Panc1 (cell line): ENCODE measurements at regions not wholly inside any gene's neighbourhood (a gene's known extent, or its start where the extent isn't known, plus 50 kb on each side); places are given as distances from the start of the nearest gene placed in this dataset.

Source experiments
- ATAC-seq: fragments of 200-7000 bp; cut with Tn5 transposase; 2 replicates; pipeline ENCODE4 v1.9.1; 2020; ENCODE audit warnings: mild to moderate bottlenecking, moderate library complexity
- BruUV-seq: library from RNA; stranded (reverse); fragments of 400-500 nt; replicated peaks from 2 replicates; lab custom pipeline; 2021; lab: Mats Ljungman, UMichigan
- CTCF ChIA-PET: fragments of 300-600 bp; sonication (Branson Sonifier 250); formaldehyde crosslinking; loops from one replicate; lab custom pipeline; 2022; ENCODE audit warnings: antibody characterized with exemption; lab: Charles Lee
- POLR2A ChIA-PET: fragments of 300-600 bp; sonication (Branson Sonifier 250); formaldehyde crosslinking; loops from one replicate; lab custom pipeline; 2022; ENCODE audit warnings: antibody characterized with exemption; lab: Charles Lee
- DNase-seq: peaks from one replicate; pipeline ENCODE4 v3.0.0-alpha.2; 2010; ENCODE audit warnings: low read depth, low spot score
- H3K27ac ChIP-seq: 2 replicates; pipeline ENCODE4 v1.5.1; 2011; ENCODE audit warnings: mild to moderate bottlenecking, low read length, inconsistent platforms
- H3K27me3 ChIP-seq: fragments of 200-500 bp; sonication (Bioruptor generic); 2 replicates; pipeline ENCODE4 v1.6.0; 2014; ENCODE audit warnings: low read length, inconsistent platforms; ENCODE audit not compliant: control insufficient read depth, insufficient read depth
- H3K36me3 ChIP-seq: fragments of 200-500 bp; sonication (Bioruptor generic); 2 replicates; pipeline ENCODE4 v1.5.1; 2014; ENCODE audit warnings: inconsistent platforms, mild to moderate bottlenecking, low read length, moderate library complexity; ENCODE audit not compliant: control insufficient read depth, insufficient read depth
- H3K4me1 ChIP-seq: 2 replicates; pipeline ENCODE4 v1.5.1; 2011; ENCODE audit warnings: inconsistent platforms, mild to moderate bottlenecking, low read length, moderate library complexity; ENCODE audit not compliant: control insufficient read depth, insufficient read depth
- H3K4me3 ChIP-seq, 2 experiments: 2 replicates each; pipeline ENCODE4 v1.5.1; 2011 to 2012; ENCODE audit warnings: low read depth in 2 of 2, low read length in 2 of 2, mild to moderate bottlenecking in 2 of 2, inconsistent platforms in 1 of 2, moderate library complexity in 1 of 2
- H3K9me3 ChIP-seq: fragments of 200-500 bp; sonication (Bioruptor generic); 2 replicates; pipeline ENCODE4 v1.5.1; 2014; ENCODE audit warnings: low read depth, mild to moderate bottlenecking, inconsistent platforms, low read length, moderate library complexity; ENCODE audit not compliant: control insufficient read depth, insufficient read depth
- POLR2AphosphoS5 ChIP-seq: IDR thresholded peaks from 2 replicates; pipeline ENCODE4 v1.6.1; 2012; ENCODE audit warnings: mild to moderate bottlenecking, low read depth, low read length, moderate library complexity
- SIN3A ChIP-seq: IDR thresholded peaks from 2 replicates; pipeline ENCODE4 v1.6.1; 2012; ENCODE audit warnings: low read depth, mild to moderate bottlenecking, low read length, moderate library complexity, borderline replicate concordance; ENCODE audit not compliant: insufficient read depth
- TCF7L2 ChIP-seq: IDR thresholded peaks from 2 replicates; pipeline ENCODE4 v1.6.1; 2011; ENCODE audit warnings: mild to moderate bottlenecking, low read depth, low read length, inconsistent platforms
- in situ Hi-C: cut with HindIII; loops from 2 replicates; pipeline ENCODE4 v1.10.0; 2016; ENCODE audit warnings: low sequenced_read_pairs, low pct_unique_long_range_greater_than_20kb
- intact Hi-C: fragments of 100-400 bp; cut with micrococcal nuclease; formaldehyde crosslinking; loops from one replicate; pipeline ENCODE4 v1.10.0; 2022; ENCODE audit not compliant: unreplicated experiment
- TF ChIP-seq, protein P1 (sequence below), 2 experiments: IDR thresholded peaks; 2 replicates each; pipeline ENCODE4 v1.6.1; 2011 to 2012; ENCODE audit warnings: low read depth in 2 of 2, control low read depth in 1 of 2, low read length in 1 of 2, mild to moderate bottlenecking in 1 of 2, moderate library complexity in 1 of 2; ENCODE audit not compliant: insufficient read depth in 1 of 2
- TF ChIP-seq, protein P2 (sequence below): fragments of 450-650 bp; IDR thresholded peaks from 2 replicates; pipeline ENCODE4 v1.5.1; 2017; ENCODE audit warnings: mild to moderate bottlenecking

DNA sequence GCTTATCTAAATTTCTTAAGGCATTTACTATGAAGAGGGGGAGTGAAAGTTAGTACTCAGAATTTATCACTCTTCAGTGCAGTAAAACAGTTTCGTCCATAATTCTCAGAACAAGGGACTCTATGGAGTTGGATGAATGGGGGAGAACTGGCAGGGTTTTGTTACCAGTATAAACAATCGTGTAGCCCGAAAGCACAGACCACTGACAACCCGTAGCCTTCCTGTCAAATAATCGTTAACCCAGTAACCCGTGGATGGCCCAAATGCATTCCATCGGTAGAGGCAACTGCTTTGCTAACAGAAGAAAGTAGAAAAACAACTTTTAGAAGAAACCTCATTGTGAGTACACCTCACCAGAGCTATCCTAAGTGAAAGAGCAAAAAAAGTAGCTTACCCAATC is 583.9 kb downstream of the NXPH1 start:
- CTCF ChIA-PET = no interaction called here
- Histone ChIP-seq H3K4me1 (no peaks in the 10 kb centered on the region), H3K4me3 (no peak overlapping the region), H3K36me3 (no peaks in the 10 kb centered on the region), H3K9me3 (no peaks in the 10 kb centered on the region; the same call in 1 of the 2 replicates), H3K27ac (no peak overlapping the region), H3K27me3 (no peaks in the 10 kb centered on the region)
- intact Hi-C loops (no loop called here), in situ Hi-C loops (no loop called here)
- DNase-seq (no peak), ATAC-seq (no peak)
- no TSS peak for BruUV-seq
- TF ChIP-seq, protein P1, sequence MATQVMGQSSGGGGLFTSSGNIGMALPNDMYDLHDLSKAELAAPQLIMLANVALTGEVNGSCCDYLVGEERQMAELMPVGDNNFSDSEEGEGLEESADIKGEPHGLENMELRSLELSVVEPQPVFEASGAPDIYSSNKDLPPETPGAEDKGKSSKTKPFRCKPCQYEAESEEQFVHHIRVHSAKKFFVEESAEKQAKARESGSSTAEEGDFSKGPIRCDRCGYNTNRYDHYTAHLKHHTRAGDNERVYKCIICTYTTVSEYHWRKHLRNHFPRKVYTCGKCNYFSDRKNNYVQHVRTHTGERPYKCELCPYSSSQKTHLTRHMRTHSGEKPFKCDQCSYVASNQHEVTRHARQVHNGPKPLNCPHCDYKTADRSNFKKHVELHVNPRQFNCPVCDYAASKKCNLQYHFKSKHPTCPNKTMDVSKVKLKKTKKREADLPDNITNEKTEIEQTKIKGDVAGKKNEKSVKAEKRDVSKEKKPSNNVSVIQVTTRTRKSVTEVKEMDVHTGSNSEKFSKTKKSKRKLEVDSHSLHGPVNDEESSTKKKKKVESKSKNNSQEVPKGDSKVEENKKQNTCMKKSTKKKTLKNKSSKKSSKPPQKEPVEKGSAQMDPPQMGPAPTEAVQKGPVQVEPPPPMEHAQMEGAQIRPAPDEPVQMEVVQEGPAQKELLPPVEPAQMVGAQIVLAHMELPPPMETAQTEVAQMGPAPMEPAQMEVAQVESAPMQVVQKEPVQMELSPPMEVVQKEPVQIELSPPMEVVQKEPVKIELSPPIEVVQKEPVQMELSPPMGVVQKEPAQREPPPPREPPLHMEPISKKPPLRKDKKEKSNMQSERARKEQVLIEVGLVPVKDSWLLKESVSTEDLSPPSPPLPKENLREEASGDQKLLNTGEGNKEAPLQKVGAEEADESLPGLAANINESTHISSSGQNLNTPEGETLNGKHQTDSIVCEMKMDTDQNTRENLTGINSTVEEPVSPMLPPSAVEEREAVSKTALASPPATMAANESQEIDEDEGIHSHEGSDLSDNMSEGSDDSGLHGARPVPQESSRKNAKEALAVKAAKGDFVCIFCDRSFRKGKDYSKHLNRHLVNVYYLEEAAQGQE (IDR thresholded peaks at IDR 0.05; ENCODE audit: insufficient read depth in 1 of 2, low read depth in 2 of 2, low read length in 1 of 2) = no peak
- no peak for TF ChIP-seq POLR2AphosphoS5
- TF ChIP-seq, protein P2, sequence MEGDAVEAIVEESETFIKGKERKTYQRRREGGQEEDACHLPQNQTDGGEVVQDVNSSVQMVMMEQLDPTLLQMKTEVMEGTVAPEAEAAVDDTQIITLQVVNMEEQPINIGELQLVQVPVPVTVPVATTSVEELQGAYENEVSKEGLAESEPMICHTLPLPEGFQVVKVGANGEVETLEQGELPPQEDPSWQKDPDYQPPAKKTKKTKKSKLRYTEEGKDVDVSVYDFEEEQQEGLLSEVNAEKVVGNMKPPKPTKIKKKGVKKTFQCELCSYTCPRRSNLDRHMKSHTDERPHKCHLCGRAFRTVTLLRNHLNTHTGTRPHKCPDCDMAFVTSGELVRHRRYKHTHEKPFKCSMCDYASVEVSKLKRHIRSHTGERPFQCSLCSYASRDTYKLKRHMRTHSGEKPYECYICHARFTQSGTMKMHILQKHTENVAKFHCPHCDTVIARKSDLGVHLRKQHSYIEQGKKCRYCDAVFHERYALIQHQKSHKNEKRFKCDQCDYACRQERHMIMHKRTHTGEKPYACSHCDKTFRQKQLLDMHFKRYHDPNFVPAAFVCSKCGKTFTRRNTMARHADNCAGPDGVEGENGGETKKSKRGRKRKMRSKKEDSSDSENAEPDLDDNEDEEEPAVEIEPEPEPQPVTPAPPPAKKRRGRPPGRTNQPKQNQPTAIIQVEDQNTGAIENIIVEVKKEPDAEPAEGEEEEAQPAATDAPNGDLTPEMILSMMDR = no peak
- TF ChIP-seq TCF7L2 = no peak
- no peak for TF ChIP-seq SIN3A
- POLR2A ChIA-PET = no interaction called here

DNA sequence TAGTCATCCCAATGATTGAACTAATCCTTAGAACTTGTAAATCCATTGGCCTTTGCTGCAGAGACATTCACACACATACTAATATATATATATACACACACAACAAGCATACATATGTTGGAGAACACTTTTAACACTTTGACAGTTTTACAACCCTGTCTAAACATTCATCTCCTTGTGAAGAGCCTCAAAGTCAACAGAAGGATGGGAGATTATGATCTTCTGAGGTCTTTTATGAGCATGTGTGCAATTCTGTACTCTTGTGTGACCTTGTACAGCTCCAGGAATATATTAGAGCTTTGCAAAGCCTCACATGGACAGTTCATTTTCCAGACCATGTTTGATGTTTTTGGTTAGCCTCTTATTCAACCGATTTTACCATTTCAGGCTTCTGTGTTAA is 589.0 kb downstream of the NXPH1 start:
- DNase-seq (no peak), ATAC-seq (no peak)
- H3K4me1 ChIP-seq = no peaks in the 10 kb centered on the region
- intact Hi-C loops (no loop called here), in situ Hi-C loops (no loop called here)
- no TSS peak for BruUV-seq
- ChIA-PET POLR2A (no interaction called here), CTCF (no interaction called here)
- H3K4me3 ChIP-seq = no peak overlapping the region
- TF ChIP-seq POLR2AphosphoS5 (no peak), SIN3A (no peak), TCF7L2 (no peak)
- TF ChIP-seq, protein P1 (IDR thresholded peaks at IDR 0.05; ENCODE audit: insufficient read depth in 1 of 2, low read depth in 2 of 2, low read length in 1 of 2) = no peak
- TF ChIP-seq, protein P2 = no peak
- H3K27me3 ChIP-seq = no peaks in the 10 kb centered on the region
- H3K9me3 ChIP-seq = no peaks in the 10 kb centered on the region
- no peak overlapping the region for H3K27ac ChIP-seq
- H3K36me3 ChIP-seq = no peaks in the 10 kb centered on the region
